Stimulated activated CD4-positive, alpha-beta T cell treated with anti-CD3 and anti-CD28 coated beads, TNF-alpha, amount 100 ng/mL, for 4 hours (primary cell): ENCODE measurements at regions not wholly inside any gene's neighbourhood (a gene's known extent, or its start where the extent isn't known, plus 50 kb on each side); places are given as distances from the start of the nearest gene placed in this dataset.

Source experiments
- DNase-seq, 3 experiments: peaks; one replicate each; pipeline ENCODE4 v3.0.0-alpha.2; 2020; ENCODE audit warnings: low read depth in 3 of 3

GRCh38 chr16:5482256-5482655 lies 384.7 kb upstream of the EEF2KMT start:
- DNase-seq = no peak

- no peak for DNase-seq
These were observed 383.0 kb upstream of the EEF2KMT start for GRCh38 chr16:5480431-5481195.

GRCh38 chr16:5479926-5480325 lies 382.3 kb upstream of the EEF2KMT start:
- DNase-seq = no peak

- no peak for DNase-seq
These were observed 380.4 kb upstream of the EEF2KMT start for GRCh38 chr16:5478036-5478435.

- DNase-seq = no peak
These were observed 379.7 kb upstream of the EEF2KMT start for GRCh38 chr16:5477251-5477650.

GRCh38 chr16:5472552-5472951 lies 375.0 kb upstream of the EEF2KMT start:
- no peak for DNase-seq

GRCh38 chr16:5468488-5468887 lies 370.9 kb upstream of the EEF2KMT start:
- no peak for DNase-seq

GRCh38 chr16:5467552-5467951 lies 370.0 kb upstream of the EEF2KMT start:
- DNase-seq = no peak

- DNase-seq = no peak
These were observed 369.0 kb upstream of the EEF2KMT start for GRCh38 chr16:5466551-5466950.

GRCh38 chr16:5465714-5466113 lies 368.1 kb upstream of the EEF2KMT start:
- DNase-seq = no peak

GRCh38 chr16:5463820-5464219 lies 366.2 kb upstream of the EEF2KMT start:
- no peak for DNase-seq

GRCh38 chr16:5461574-5461973 lies 364.0 kb upstream of the EEF2KMT start:
- no peak for DNase-seq

- no peak for DNase-seq
These were observed 363.5 kb upstream of the EEF2KMT start for GRCh38 chr16:5461141-5461540.

- DNase-seq = no peak
These were observed 363.1 kb upstream of the EEF2KMT start for GRCh38 chr16:5460701-5461100.

GRCh38 chr16:5459863-5460262 lies 362.3 kb upstream of the EEF2KMT start:
- DNase-seq = no peak

- DNase-seq = no peak
These were observed 357.5 kb upstream of the EEF2KMT start for GRCh38 chr16:5455110-5455509.

GRCh38 chr16:5454349-5454748 lies 356.8 kb upstream of the EEF2KMT start:
- DNase-seq = no peak

- no peak for DNase-seq
These were observed 354.0 kb upstream of the EEF2KMT start for GRCh38 chr16:5451641-5452040.

- no peak for DNase-seq
These were observed 353.0 kb upstream of the EEF2KMT start for GRCh38 chr16:5450409-5451104.

- DNase-seq = no peak
These were observed 352.3 kb upstream of the EEF2KMT start for GRCh38 chr16:5449901-5450300.

GRCh38 chr16:5448798-5449197 lies 351.2 kb upstream of the EEF2KMT start:
- no peak for DNase-seq

- no peak for DNase-seq
These were observed 350.1 kb upstream of the EEF2KMT start for GRCh38 chr16:5447734-5448133.

- DNase-seq = no peak
These were observed 349.1 kb upstream of the EEF2KMT start for GRCh38 chr16:5446623-5447240.
